Neural cell (in vitro differentiated cells): ENCODE measurements at regions not wholly inside any gene's neighbourhood (a gene's known extent, or its start where the extent isn't known, plus 50 kb on each side); places are given as distances from the start of the nearest gene placed in this dataset.

Source experiments
- H2AFZ ChIP-seq: fragments of 200-600, 300-800 bp; sonication (generic), shearing (Covaris generic); 2 replicates; pipeline ENCODE4 v1.6.0; 2014; ENCODE audit warnings: low read depth, mild to moderate bottlenecking, antibody characterized with exemption, low read length, moderate library complexity
- H3F3A ChIP-seq: fragments of 200-600 bp; shearing (Covaris generic); 2 replicates; pipeline ENCODE4 v1.6.1; 2016; ENCODE audit warnings: mild to moderate bottlenecking, moderate library complexity, mixed read lengths, antibody characterized with exemption, low read length; ENCODE audit not compliant: insufficient read depth, poor library complexity, severe bottlenecking
- H3K27ac ChIP-seq: fragments of 200-600, 300-800 bp; sonication (generic), shearing (Covaris generic); 2 replicates; pipeline ENCODE4 v1.5.1; 2014; ENCODE audit warnings: mild to moderate bottlenecking, low read length, moderate library complexity
- H3K27me3 ChIP-seq: fragments of 300-800, 200-600 bp; sonication (generic), shearing (Covaris generic); 2 replicates; pipeline ENCODE4 v1.6.0; 2014; ENCODE audit warnings: mild to moderate bottlenecking, low read depth, low read length, moderate library complexity; ENCODE audit not compliant: insufficient read depth
- H3K36me3 ChIP-seq: fragments of 300-800, 200-600 bp; sonication (generic), shearing (Covaris generic); 2 replicates; pipeline ENCODE4 v1.5.1; 2014; ENCODE audit warnings: mild to moderate bottlenecking, antibody characterized with exemption, low read length, moderate library complexity; ENCODE audit not compliant: insufficient read depth
- H3K4me2 ChIP-seq: fragments of 300-800, 200-600 bp; sonication (generic), shearing (Covaris generic); 2 replicates; pipeline ENCODE4 v1.6.0; 2014; ENCODE audit warnings: mild to moderate bottlenecking, low read length
- H3K4me3 ChIP-seq: fragments of 300-800, 200-600 bp; sonication (generic), shearing (Covaris generic); 2 replicates; pipeline ENCODE4 v1.5.1; 2014; ENCODE audit warnings: mild to moderate bottlenecking, low read length, moderate library complexity
- H3K79me2 ChIP-seq: fragments of 200-600 bp; shearing (Covaris generic); replicated peaks from 2 replicates; pipeline ENCODE4 v1.6.0; 2014; ENCODE audit warnings: mild to moderate bottlenecking, low read length, moderate library complexity; ENCODE audit not compliant: insufficient read depth
- H3K9ac ChIP-seq: fragments of 300-800, 200-600 bp; sonication (generic), shearing (Covaris generic); 2 replicates; pipeline ENCODE4 v1.6.1; 2016; ENCODE audit warnings: mild to moderate bottlenecking, low read length, mixed read lengths
- H3K9me2 ChIP-seq: fragments of 200-600 bp; shearing (Covaris generic); 2 replicates; pipeline ENCODE4 v1.6.1; 2016; ENCODE audit warnings: mild to moderate bottlenecking, low read length, mixed read lengths; ENCODE audit not compliant: insufficient read depth
- H3K9me3 ChIP-seq: fragments of 200-600, 300-800 bp; sonication (generic), shearing (Covaris generic); 2 replicates; pipeline ENCODE4 v1.6.1; 2016; ENCODE audit warnings: mild to moderate bottlenecking, mixed run types, low read length, moderate library complexity, mixed read lengths
- H4K20me1 ChIP-seq: fragments of 200-600 bp; shearing (Covaris generic); 2 replicates; pipeline ENCODE4 v1.6.1; 2016; ENCODE audit warnings: mild to moderate bottlenecking, mixed run types; ENCODE audit not compliant: insufficient read depth
- CTCF ChIP-seq: fragments of 450-650 bp; IDR thresholded peaks from 2 replicates; pipeline ENCODE4 v1.5.1; 2014; ENCODE audit warnings: antibody characterized with exemption, mild to moderate bottlenecking, moderate library complexity; ENCODE audit not compliant: poor library complexity, severe bottlenecking
- EP300 ChIP-seq: fragments of 450-650 bp; conservative IDR thresholded peaks from 2 replicates; pipeline ENCODE4 v1.6.1; 2014; ENCODE audit warnings: antibody characterized with exemption, mild to moderate bottlenecking, moderate library complexity; ENCODE audit not compliant: poor library complexity, severe bottlenecking
- EZH2 ChIP-seq: fragments of 200-600, 300-800 bp; shearing (Covaris generic), sonication (generic); IDR thresholded peaks from 2 replicates; pipeline ENCODE4 v1.6.1; 2014; ENCODE audit warnings: antibody characterized with exemption, low read length, borderline replicate concordance, mild to moderate bottlenecking; ENCODE audit not compliant: insufficient read depth, poor library complexity, severe bottlenecking
- MXI1 ChIP-seq: fragments of 450-650 bp; conservative IDR thresholded peaks from 2 replicates; pipeline ENCODE4 v1.6.1; 2014; ENCODE audit warnings: antibody characterized with exemption, mild to moderate bottlenecking; ENCODE audit not compliant: poor library complexity, severe bottlenecking
- POLR2AphosphoS5 ChIP-seq: IDR thresholded peaks from 2 replicates; pipeline ENCODE4 v1.6.1; 2012
- RAD21 ChIP-seq: fragments of 450-650 bp; conservative IDR thresholded peaks from 2 replicates; pipeline ENCODE4 v1.6.1; 2014; ENCODE audit warnings: antibody characterized with exemption, mild to moderate bottlenecking, moderate library complexity
- REST ChIP-seq: IDR thresholded peaks from 2 replicates; pipeline ENCODE4 v1.6.1; 2012; ENCODE audit warnings: borderline replicate concordance
- SMC3 ChIP-seq: fragments of 450-650 bp; conservative IDR thresholded peaks from 2 replicates; pipeline ENCODE4 v1.6.1; 2014; ENCODE audit warnings: antibody characterized with exemption, mild to moderate bottlenecking, moderate library complexity; ENCODE audit not compliant: poor library complexity
- TAF1 ChIP-seq: IDR thresholded peaks from 2 replicates; pipeline ENCODE4 v1.6.1; 2012; ENCODE audit warnings: low read depth

GRCh38 chr2:212843409-212844199 is 305.0 kb upstream of the ERBB4 start:
- Histone ChIP-seq H3K36me3 (no peaks in the 10 kb centered on the region), H4K20me1 (no peaks in the 10 kb centered on the region), H3F3A (no peaks in the 10 kb centered on the region), H3K4me2 (no peak overlapping the region), H3K9ac (no peak overlapping the region), H3K27me3 (no peaks in the 10 kb centered on the region), H3K4me3 (no peak overlapping the region), H3K27ac (no peak overlapping the region), H2AFZ (no peak overlapping the region), H3K9me3 (no peaks in the 10 kb centered on the region), H3K9me2 (no peaks in the 10 kb centered on the region), H3K79me2 (no peaks in the 10 kb centered on the region)
- no peak for TF ChIP-seq SMC3
- TF ChIP-seq TAF1 = no peak
- TF ChIP-seq REST = no peak
- TF ChIP-seq EZH2 = no peak
- TF ChIP-seq EP300 = no peak
- TF ChIP-seq POLR2AphosphoS5 = no peak
- no peak for TF ChIP-seq RAD21
- TF ChIP-seq MXI1 = no peak
- no peak for TF ChIP-seq CTCF

GRCh38 chr2:212842544-212843185 is 304.1 kb upstream of the ERBB4 start:
- H4K20me1 ChIP-seq = no peaks in the 10 kb centered on the region
- no peaks in the 10 kb centered on the region for H3F3A ChIP-seq
- no peak overlapping the region for H3K4me3 ChIP-seq
- no peaks in the 10 kb centered on the region for H3K79me2 ChIP-seq
- H3K4me2 ChIP-seq = no peak overlapping the region
- no peaks in the 10 kb centered on the region for H3K9me3 ChIP-seq
- no peak overlapping the region for H3K27ac ChIP-seq
- no peaks in the 10 kb centered on the region for H3K27me3 ChIP-seq
- no peak overlapping the region for H2AFZ ChIP-seq
- H3K9me2 ChIP-seq = no peaks in the 10 kb centered on the region
- no peaks in the 10 kb centered on the region for H3K36me3 ChIP-seq
- no peak for TF ChIP-seq MXI1
- H3K9ac ChIP-seq = no peak overlapping the region
